ENCODE measurements at regions not wholly inside any gene's neighbourhood (a gene's known extent, or its start where the extent isn't known, plus 50 kb on each side); places are given as distances from the start of the nearest gene placed in this dataset.

DNA sequence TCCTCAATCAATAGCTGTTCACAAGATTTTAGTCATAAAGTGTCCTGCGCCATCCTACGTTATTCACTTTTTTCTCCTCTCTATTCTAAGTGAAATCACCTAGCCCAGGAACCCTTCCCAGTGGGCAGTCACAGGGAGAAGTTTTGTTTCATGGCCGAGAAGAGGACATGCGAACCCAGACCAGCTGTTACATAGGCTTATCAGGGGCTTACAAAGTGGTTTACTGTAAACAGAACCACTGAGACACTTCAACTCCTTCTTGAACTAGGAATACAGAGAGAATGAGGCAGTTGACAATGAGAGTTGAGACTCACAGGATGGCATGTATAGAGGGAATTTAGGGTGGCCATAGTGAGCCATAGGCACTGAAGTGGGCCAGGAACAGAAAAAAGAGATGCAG is 246.9 kb upstream of the GLI3 start:
- no peak overlapping the region for H3K4me3 ChIP-seq (ENCODE audit: low read depth, low read length)
- in situ Hi-C loops (cut with HindIII; ENCODE audit: low sequenced_read_pairs) = no loop called here
- TF ChIP-seq, protein P1, sequence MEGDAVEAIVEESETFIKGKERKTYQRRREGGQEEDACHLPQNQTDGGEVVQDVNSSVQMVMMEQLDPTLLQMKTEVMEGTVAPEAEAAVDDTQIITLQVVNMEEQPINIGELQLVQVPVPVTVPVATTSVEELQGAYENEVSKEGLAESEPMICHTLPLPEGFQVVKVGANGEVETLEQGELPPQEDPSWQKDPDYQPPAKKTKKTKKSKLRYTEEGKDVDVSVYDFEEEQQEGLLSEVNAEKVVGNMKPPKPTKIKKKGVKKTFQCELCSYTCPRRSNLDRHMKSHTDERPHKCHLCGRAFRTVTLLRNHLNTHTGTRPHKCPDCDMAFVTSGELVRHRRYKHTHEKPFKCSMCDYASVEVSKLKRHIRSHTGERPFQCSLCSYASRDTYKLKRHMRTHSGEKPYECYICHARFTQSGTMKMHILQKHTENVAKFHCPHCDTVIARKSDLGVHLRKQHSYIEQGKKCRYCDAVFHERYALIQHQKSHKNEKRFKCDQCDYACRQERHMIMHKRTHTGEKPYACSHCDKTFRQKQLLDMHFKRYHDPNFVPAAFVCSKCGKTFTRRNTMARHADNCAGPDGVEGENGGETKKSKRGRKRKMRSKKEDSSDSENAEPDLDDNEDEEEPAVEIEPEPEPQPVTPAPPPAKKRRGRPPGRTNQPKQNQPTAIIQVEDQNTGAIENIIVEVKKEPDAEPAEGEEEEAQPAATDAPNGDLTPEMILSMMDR (IDR thresholded peaks at IDR 0.05; ENCODE audit: low read depth, low read length) = no peak
- no peak for DNase-seq (ENCODE audit: low read depth, low spot score)

DNA sequence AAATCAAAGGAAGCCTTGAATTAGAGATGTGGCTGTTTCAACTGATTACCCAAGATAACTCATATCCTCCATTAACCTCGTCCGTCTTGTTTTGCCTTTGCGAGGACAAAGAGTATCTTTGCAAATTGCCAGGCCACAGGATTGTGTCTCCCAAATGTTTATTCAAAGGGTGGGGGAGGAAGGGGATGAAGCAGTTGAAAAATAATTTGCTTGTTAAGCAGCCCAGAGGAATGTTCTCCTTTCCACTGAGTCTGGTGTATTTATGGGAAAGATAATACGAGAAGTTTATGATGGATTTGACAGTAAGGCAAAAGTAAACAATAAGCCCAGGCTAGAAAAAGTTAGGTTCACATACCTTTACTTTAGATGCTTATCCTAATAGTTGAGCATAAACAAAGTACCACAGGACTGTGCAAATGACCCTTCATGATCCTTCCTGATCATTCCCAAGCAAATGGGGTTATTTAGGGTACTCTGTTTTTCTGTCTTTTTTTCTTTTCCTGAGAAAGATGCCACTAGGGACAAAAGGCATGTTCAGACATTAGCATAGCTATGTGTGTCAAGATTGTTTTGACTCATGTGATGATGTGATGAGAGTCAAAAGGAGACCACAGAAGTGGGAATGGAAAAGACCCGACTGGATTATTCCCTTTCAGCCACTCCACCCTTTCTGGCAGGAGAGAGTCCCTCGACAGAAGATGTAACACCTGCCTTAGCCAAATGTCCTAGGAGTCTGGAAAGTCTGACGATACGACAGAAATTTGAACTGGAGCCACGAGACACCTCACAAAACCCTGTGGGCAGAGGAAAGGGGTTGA is 243.0 kb upstream of the GLI3 start:
- DNase-seq (ENCODE audit: low read depth, low spot score) = peak; percentile 39
- TF ChIP-seq, protein P1 (IDR thresholded peaks at IDR 0.05; ENCODE audit: low read depth, low read length) = no peak
- in situ Hi-C loops (cut with HindIII; ENCODE audit: low sequenced_read_pairs) = no loop called here
- H3K4me3 ChIP-seq (ENCODE audit: low read depth, low read length) = no peak overlapping the region

DNA sequence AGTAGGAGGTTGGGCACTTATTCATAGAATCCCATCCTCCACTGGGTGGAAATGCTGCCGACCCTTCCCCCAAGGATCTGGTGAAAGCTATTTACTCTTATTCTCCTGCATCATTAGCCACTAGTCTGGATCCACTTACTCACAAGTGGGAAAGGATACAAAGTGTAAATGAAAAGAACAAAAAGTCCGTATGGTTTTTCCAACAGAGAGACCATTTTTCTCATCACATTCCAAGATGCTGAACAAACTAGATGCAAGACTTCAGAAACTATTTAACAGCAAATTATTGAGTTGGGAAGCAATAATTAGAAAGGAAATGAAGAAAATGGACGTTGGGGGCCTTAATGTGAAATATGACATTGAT is 242.4 kb upstream of the GLI3 start:
- no peak for DNase-seq (ENCODE audit: low read depth, low spot score)
- TF ChIP-seq, protein P1 (IDR thresholded peaks at IDR 0.05; ENCODE audit: low read depth, low read length) = no peak
- in situ Hi-C loops (cut with HindIII; ENCODE audit: low sequenced_read_pairs) = no loop called here
- no peak overlapping the region for H3K4me3 ChIP-seq (ENCODE audit: low read depth, low read length)

DNA sequence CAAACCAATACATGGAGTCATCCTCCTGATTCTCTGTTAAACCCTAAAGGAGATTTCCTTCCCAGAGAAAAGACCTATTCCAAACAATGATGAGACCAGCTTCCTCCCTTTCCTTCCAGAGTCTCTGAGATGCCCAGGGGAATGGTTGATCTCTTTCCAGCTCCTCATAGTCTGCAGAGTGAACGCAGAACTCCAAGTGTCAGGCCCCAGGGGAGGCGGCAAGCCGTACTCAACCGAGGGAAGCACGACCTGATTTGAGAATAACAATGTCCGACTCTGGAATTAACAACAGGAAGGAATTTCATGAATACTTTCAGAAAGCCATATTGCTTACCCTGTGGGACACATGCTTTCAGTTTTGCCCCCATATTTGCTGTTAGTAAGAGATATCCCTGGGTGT is 241.7 kb upstream of the GLI3 start:
- DNase-seq (ENCODE audit: low read depth, low spot score) = no peak
- no peak overlapping the region for H3K4me3 ChIP-seq (ENCODE audit: low read depth, low read length)
- in situ Hi-C loops (cut with HindIII; ENCODE audit: low sequenced_read_pairs) = no loop called here
- TF ChIP-seq, protein P1 (IDR thresholded peaks at IDR 0.05; ENCODE audit: low read depth, low read length) = no peak

DNA sequence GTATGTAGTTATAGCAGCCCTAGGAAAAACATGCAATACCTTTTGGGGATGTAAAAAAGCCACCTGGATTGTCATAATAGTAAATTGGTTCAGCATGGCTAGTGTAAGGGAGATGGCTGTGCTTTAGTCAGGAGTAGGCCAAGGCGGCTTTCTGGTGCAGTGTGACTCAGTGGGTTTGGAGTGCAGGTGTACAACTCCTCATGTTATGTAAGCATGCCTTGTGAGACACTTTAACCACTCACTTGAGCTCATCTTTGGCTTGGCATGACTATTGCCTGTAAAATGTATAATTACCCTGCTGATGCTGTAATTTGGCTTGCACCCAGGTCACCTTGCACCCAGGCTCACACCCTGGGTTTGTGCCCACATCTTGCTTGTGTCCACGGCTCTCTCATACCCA is 239.2 kb upstream of the GLI3 start:
- in situ Hi-C loops (cut with HindIII; ENCODE audit: low sequenced_read_pairs) = no loop called here

DNA sequence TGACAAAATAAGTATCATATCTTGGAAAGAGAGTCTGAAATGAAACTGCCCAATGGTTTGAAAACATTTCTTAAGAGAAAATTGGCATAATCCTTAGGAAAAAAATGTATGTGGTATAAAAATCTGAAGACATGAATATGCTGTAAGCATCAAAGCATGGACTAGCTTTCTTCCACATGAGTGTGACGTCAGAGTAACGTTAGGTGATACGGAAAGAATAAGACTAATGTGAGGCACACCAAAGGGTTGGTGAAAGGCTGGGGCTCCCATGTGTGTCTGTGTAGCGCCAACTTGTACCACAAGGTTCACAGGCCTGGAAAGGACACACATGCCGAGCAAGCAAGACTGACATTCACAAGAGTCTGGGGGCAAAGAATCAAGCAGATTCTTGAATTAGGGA is 238.1 kb upstream of the GLI3 start:
- DNase-seq (ENCODE audit: low read depth, low spot score) = no peak
- H3K4me3 ChIP-seq (ENCODE audit: low read depth, low read length) = no peak overlapping the region
- in situ Hi-C loops (cut with HindIII; ENCODE audit: low sequenced_read_pairs) = no loop called here
- TF ChIP-seq, protein P1 (IDR thresholded peaks at IDR 0.05; ENCODE audit: low read depth, low read length) = no peak

More for the DNA sequence above, 239.2 kb upstream of the GLI3 start:
- no peak for DNase-seq (ENCODE audit: low read depth, low spot score)
- H3K4me3 ChIP-seq (ENCODE audit: low read depth, low read length) = no peak overlapping the region
- TF ChIP-seq, protein P1 (IDR thresholded peaks at IDR 0.05; ENCODE audit: low read depth, low read length) = no peak

All from astrocyte of the spinal cord (primary cell).